Activated naive CD8-positive, alpha-beta T cell treated with anti-CD3 and anti-CD28 coated beads, Interleukin-2, amount 10 ng/mL, durations not matched to agents 7 days and 5 days (primary cell): ENCODE measurements at regions not wholly inside any gene's neighbourhood (a gene's known extent, or its start where the extent isn't known, plus 50 kb on each side); places are given as distances from the start of the nearest gene placed in this dataset.
A peak's percentile ranks its signal among the peaks of the same experiment; 100 is the strongest.

Experiments
- ATAC-seq: fragments of 150-1000 bp; cut with Tn5 transposase; one replicate; pipeline ENCODE4 v1.10.0; 2021; ENCODE audit warnings: low read depth, moderate library complexity
- POLR2A ChIA-PET: fragments of 350-600 bp; sonication (Branson Sonifier 250); formaldehyde crosslinking; loops from one replicate; lab custom pipeline; 2021; ENCODE audit warnings: antibody characterized with exemption; lab: Charles Lee
- DNase-seq: peaks from one replicate; pipeline ENCODE4 v3.0.0; 2021
- H3K27ac Mint-ChIP-seq: one replicate; pipeline ENCODE4 v1.8.0; 2022; ENCODE audit warnings: mild to moderate bottlenecking, mixed read lengths
- H3K27me3 Mint-ChIP-seq: one replicate; pipeline ENCODE4 v1.8.0; 2022; ENCODE audit warnings: mild to moderate bottlenecking, moderate library complexity, mixed read lengths
- H3K36me3 Mint-ChIP-seq: one replicate; pipeline ENCODE4 v1.8.0; 2021; ENCODE audit warnings: mild to moderate bottlenecking, mixed read lengths
- H3K4me1 Mint-ChIP-seq: one replicate; pipeline ENCODE4 v1.8.0; 2021; ENCODE audit warnings: mixed read lengths
- H3K4me3 Mint-ChIP-seq: one replicate; pipeline ENCODE4 v1.8.0; 2022; ENCODE audit warnings: mild to moderate bottlenecking, moderate library complexity, mixed read lengths
- H3K9me3 Mint-ChIP-seq: one replicate; pipeline ENCODE4 v1.8.0; 2021; ENCODE audit warnings: mixed read lengths

DNA sequence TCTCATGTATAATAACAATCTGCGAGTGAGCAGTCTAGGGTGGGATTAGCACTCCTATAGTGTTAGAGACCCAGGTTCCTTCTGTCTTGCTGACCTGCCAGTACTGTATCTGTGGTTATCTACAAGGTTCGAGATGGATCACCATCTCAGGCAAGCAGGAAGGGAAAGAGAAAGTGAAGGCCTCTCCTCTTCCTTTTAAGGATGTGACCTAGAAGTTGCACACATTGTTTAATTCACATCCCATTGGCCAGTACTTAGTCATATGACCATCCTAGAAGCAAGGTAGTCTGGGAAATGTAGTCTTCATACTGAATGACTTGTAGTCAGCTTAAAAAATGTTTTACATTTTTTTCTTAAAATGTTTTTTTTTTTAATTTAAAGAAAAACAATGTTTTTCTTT, 168.6 kb downstream of the CARTPT start:
- peak overlapping the region; percentile 23 for H3K27ac Mint-ChIP-seq
- peaks cover 7% of the 10 kb centered on the region for H3K27me3 Mint-ChIP-seq
- DNase-seq, result no peak
- H3K36me3 Mint-ChIP-seq, result no peaks in the 10 kb centered on the region
- ATAC-seq, result peak; percentile 99
- H3K4me3 Mint-ChIP-seq, result peak overlapping the region; percentile 44
- H3K4me1 Mint-ChIP-seq, result no peaks in the 10 kb centered on the region
- POLR2A ChIA-PET, result no interaction called here
- peaks cover 5% of the 10 kb centered on the region for H3K9me3 Mint-ChIP-seq

DNA sequence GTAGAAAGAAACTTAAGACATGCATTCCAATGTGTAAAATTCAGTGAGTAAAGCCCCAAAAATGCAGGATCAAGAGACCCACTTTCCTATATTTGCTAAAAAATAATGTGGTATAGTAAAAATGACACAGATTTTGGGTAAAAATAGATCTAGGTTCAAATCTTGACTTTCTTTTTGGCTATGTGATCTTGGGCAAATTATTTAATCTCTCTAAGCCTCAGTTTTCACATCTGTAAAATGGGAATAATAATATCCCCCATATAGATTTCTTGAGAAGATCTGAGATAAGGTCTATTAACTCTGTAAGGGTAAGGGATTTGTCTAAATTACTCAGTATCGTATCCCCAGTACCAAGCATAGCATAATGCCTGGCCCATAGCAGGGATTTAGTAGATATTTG, 172.3 kb downstream of the CARTPT start:
- DNase-seq (no peak), ATAC-seq (no peak)
- POLR2A ChIA-PET, result no interaction called here
- H3K27me3 Mint-ChIP-seq, result peaks cover 7% of the 10 kb centered on the region
- no peak overlapping the region for H3K27ac Mint-ChIP-seq
- peaks cover 5% of the 10 kb centered on the region for H3K9me3 Mint-ChIP-seq
- no peaks in the 10 kb centered on the region for H3K36me3 Mint-ChIP-seq
- no peaks in the 10 kb centered on the region for H3K4me1 Mint-ChIP-seq
- H3K4me3 Mint-ChIP-seq, result no peak overlapping the region

DNA sequence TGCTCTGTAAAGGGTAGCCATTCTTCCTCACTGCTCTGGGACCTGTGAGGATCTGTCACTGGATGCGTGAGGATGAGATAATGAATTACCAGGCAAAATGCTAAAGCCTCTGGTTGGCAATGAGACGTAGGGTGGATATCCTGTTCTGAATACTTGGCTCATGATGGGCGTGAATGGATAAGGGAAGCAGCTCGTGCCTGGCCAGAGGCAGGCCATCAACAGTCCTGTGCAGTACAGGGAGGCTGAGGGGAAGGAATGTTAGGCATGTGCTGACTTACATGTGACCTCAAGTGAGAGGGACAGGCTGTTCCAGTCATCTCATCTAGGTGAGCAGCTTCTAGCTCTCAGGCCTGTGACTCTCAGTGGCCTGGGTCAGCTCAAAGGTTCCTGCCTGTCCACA, 172.8 kb downstream of the CARTPT start:
- Mint-ChIP-seq H3K36me3 (no peaks in the 10 kb centered on the region), H3K9me3 (peaks cover 5% of the 10 kb centered on the region), H3K27me3 (peaks cover 7% of the 10 kb centered on the region), H3K27ac (no peak overlapping the region), H3K4me3 (no peak overlapping the region), H3K4me1 (no peaks in the 10 kb centered on the region)
- ATAC-seq (no peak), DNase-seq (no peak)
- POLR2A ChIA-PET, result no interaction called here

DNA sequence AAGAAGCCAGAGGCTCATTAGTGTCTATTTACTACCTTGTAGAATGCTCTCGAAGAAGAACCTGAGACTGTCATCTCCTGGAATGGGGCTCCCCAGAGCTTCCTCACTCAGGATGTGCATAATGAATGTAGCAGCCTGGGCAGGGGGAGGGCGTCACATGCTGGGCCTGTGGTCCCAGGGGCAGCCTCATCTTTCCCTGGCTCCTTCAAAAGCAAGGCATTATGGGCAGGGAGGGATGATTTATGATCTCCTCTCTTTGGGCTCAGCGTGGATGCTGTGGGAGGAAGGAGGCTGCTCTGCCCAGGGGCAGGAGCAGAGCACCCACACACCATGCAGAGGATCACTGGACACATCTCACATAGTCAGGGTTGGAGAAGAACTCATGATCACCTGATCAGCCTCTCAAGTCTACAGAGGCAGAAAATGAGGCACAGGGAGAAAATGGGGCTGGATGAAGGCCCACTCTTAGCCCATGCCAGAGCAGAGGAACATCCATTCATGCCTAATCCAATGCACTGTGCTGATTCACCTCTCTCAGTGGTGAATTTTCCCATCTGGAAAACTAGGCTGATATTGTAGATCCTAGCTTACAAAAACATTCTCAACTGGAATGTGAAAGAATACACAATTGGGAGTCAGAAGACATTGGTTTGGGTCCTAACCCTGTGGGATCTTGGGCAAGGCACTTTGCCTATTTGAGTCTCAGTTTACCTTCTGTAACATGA, 173.7 kb downstream of the CARTPT start:
- H3K4me1 Mint-ChIP-seq, result no peaks in the 10 kb centered on the region
- no peak overlapping the region for H3K4me3 Mint-ChIP-seq
- peaks cover 3% of the 10 kb centered on the region for H3K9me3 Mint-ChIP-seq
- peaks cover 7% of the 10 kb centered on the region for H3K27me3 Mint-ChIP-seq
- DNase-seq (no peak), ATAC-seq (no peak)
- H3K36me3 Mint-ChIP-seq, result no peaks in the 10 kb centered on the region
- POLR2A ChIA-PET, result no interaction called here
- no peak overlapping the region for H3K27ac Mint-ChIP-seq

DNA sequence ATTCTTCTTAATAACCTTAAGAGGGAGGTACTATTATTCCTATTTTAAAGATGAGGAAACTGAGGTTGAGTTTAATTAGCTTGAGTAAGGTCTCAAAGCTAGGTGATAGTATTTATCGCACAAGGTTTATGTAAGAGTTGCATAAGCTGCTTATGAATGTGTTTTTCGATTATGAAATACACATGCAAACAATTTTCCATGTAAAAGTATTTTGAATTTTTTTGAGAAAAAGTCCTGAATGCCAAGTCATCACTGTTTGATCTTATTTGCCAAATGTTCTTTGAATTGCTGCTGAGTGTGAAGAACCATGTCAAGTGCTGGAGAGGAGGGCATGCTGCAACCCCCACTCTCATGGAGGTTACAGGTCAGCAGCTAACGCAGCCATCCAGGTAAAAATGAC, 174.4 kb downstream of the CARTPT start:
- no peaks in the 10 kb centered on the region for H3K4me1 Mint-ChIP-seq
- H3K9me3 Mint-ChIP-seq, result no peaks in the 10 kb centered on the region
- POLR2A ChIA-PET, result no interaction called here
- H3K27ac Mint-ChIP-seq, result no peak overlapping the region
- ATAC-seq (no peak), DNase-seq (no peak)
- H3K36me3 Mint-ChIP-seq, result no peaks in the 10 kb centered on the region
- peaks cover 7% of the 10 kb centered on the region for H3K27me3 Mint-ChIP-seq
- H3K4me3 Mint-ChIP-seq, result no peak overlapping the region

- Mint-ChIP-seq H3K27me3 (peaks cover 8% of the 10 kb centered on the region), H3K9me3 (no peaks in the 10 kb centered on the region), H3K27ac (no peak overlapping the region), H3K36me3 (no peaks in the 10 kb centered on the region), H3K4me1 (no peaks in the 10 kb centered on the region), H3K4me3 (no peak overlapping the region)
- ATAC-seq, result no peak
- DNase-seq, result no peak
- POLR2A ChIA-PET, result no interaction called here
Measured at GRCh38 chr5:71894091-71894490, 175.0 kb downstream of the CARTPT start.

DNA sequence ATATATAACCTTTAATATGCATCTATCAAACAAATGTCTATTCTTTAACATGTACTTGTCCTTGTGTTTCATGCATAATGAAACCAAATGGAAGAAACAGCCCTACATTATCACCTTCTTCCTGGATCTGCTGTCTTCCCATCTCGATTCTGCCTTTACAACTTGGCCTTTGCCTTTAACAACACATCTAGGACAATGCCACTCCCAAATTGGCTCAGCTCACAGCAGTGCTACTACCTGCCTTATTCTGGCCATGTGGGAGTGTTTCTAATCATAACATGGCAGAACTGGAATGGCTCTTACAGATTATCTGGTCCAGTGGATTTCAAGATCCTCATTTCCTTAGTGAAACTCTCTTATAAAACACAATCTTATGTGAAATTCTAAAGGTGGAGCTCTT, 176.5 kb downstream of the CARTPT start:
- H3K27me3 Mint-ChIP-seq, result peaks cover 6% of the 10 kb centered on the region
- no peaks in the 10 kb centered on the region for H3K36me3 Mint-ChIP-seq
- no peaks in the 10 kb centered on the region for H3K9me3 Mint-ChIP-seq
- POLR2A ChIA-PET, result no interaction called here
- no peak overlapping the region for H3K4me3 Mint-ChIP-seq
- ATAC-seq, result no peak
- H3K27ac Mint-ChIP-seq, result no peak overlapping the region
- H3K4me1 Mint-ChIP-seq, result no peaks in the 10 kb centered on the region
- DNase-seq, result no peak

DNA sequence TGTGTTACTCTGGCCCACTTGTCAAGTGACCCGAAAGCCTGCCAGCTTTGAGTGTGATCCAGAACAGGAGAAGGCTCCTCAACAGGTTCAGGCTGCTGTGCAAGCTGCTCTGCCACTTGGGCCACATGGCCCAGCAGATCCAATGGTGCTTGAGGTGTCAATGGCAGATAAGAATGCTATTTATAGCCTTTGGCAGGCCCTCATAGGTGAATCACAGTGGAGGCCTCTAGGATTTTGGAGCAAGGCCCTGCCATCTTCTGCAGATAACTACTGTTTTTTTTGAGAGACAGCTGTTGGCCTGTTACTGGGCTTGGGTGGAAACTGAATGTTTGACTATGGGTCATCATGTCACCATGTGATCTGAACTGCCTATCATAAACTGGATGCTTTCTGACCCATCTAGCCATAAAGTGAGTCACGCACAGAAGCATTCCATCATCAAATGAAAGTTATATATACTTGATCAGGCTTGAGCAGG, 180.8 kb downstream of the CARTPT start:
- ATAC-seq (no peak), DNase-seq (no peak)
- POLR2A ChIA-PET, result no interaction called here
- Mint-ChIP-seq H3K4me3 (no peak overlapping the region), H3K4me1 (no peaks in the 10 kb centered on the region), H3K27me3 (peaks cover 2% of the 10 kb centered on the region), H3K9me3 (no peaks in the 10 kb centered on the region), H3K36me3 (no peaks in the 10 kb centered on the region), H3K27ac (no peak overlapping the region)

DNA sequence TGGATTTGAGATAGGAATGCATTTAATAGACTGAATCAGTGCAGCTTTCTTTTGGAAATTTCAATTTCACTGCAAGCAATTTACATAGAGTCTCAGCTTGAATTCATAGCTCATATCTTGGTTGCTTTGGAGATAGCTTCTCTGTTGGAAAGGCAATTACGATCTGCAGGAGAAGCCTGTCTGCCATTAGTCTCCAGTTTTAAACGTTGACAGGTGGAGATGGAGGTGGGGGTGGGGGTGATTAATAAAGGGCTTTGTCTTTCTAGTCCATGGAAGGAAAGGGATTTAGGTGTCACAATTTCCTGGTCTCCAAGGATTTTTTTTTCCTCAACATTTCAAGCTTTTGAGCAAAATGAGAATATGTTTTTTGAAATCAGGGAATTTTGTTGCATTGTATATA, 184.7 kb downstream of the CARTPT start:
- no peak overlapping the region for H3K4me3 Mint-ChIP-seq
- peaks cover 5% of the 10 kb centered on the region for H3K27me3 Mint-ChIP-seq
- no peaks in the 10 kb centered on the region for H3K36me3 Mint-ChIP-seq
- POLR2A ChIA-PET, result no interaction called here
- peaks cover 2% of the 10 kb centered on the region for H3K9me3 Mint-ChIP-seq
- H3K4me1 Mint-ChIP-seq, result no peaks in the 10 kb centered on the region
- DNase-seq, result no peak
- no peak for ATAC-seq
- H3K27ac Mint-ChIP-seq, result no peak overlapping the region

DNA sequence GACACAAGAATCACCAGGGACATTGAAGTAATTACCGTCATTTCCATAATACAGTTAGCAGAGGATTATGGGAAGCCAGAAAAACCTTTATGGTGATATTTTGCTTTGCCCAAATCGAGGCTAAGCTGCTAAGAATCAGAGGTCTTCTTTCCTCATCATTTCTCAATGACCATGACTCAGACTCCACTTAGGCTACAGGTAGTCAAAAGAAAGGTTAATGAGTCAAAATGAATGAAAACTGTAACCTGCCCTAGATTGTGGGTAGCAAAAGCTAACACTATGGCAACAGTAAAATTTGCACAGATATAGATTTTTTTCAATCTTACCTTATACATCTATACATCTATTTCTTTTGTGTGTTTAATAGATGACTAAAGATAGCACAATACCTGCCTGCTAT, 185.8 kb downstream of the CARTPT start:
- no peak for DNase-seq
- Mint-ChIP-seq H3K27me3 (peaks cover 8% of the 10 kb centered on the region), H3K36me3 (no peaks in the 10 kb centered on the region), H3K27ac (no peak overlapping the region), H3K4me1 (no peaks in the 10 kb centered on the region), H3K4me3 (no peak overlapping the region), H3K9me3 (peaks cover 2% of the 10 kb centered on the region)
- ATAC-seq, result no peak
- POLR2A ChIA-PET, result no interaction called here

DNA sequence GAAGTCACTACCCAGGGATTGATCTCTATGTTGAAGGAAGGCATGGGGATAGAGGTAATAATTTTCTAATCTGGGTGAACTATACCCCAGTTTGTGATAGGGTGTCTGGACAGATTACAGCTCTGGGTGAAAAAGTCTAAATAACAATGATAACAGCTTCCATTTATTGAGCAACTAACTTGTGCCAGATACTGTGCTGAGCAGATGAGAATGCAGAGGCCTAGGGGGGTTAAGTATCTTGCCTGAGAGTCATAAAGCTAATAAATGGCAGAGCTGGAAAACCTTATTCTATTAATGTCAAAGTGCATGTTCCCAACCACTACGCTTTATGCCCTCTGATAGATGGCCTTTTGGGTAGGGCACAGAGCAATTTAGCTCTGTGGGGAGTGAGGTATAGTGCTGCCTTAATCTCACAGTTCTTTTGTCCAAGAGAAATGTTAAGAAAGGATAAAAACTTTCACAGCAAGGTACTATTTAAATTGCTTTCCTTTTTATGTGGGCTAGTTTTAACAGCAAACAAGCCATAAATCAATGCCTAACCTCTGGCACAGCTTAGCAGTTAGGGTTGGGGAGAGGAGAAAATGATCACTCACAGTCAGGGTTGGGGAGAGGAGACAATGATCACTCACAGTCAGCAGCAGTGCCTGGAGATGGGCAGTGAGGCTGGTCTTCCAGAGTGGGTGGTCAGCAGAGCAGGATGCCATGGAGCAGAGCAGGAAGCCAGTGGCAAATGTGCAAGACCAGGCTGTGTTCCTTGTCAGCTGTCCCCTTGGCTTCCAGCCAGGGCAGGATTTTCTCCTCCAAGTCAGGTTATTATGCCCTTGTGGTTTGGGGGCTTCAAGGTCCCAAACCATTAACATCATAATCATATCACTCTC, 187.0 kb downstream of the CARTPT start:
- POLR2A ChIA-PET, result no interaction called here
- Mint-ChIP-seq H3K9me3 (peaks cover 2% of the 10 kb centered on the region), H3K27ac (no peak overlapping the region), H3K27me3 (peaks cover 10% of the 10 kb centered on the region), H3K4me1 (no peaks in the 10 kb centered on the region), H3K4me3 (no peak overlapping the region), H3K36me3 (no peaks in the 10 kb centered on the region)
- DNase-seq, result no peak
- ATAC-seq, result no peak

- Mint-ChIP-seq H3K4me3 (no peak overlapping the region), H3K27ac (no peak overlapping the region), H3K4me1 (no peaks in the 10 kb centered on the region), H3K9me3 (peaks cover 4% of the 10 kb centered on the region), H3K27me3 (peaks cover 14% of the 10 kb centered on the region), H3K36me3 (no peaks in the 10 kb centered on the region)
- no peak for ATAC-seq
- POLR2A ChIA-PET, result no interaction called here
- no peak for DNase-seq
Measured at GRCh38 chr5:71907001-71907588, 188.0 kb downstream of the CARTPT start.

DNA sequence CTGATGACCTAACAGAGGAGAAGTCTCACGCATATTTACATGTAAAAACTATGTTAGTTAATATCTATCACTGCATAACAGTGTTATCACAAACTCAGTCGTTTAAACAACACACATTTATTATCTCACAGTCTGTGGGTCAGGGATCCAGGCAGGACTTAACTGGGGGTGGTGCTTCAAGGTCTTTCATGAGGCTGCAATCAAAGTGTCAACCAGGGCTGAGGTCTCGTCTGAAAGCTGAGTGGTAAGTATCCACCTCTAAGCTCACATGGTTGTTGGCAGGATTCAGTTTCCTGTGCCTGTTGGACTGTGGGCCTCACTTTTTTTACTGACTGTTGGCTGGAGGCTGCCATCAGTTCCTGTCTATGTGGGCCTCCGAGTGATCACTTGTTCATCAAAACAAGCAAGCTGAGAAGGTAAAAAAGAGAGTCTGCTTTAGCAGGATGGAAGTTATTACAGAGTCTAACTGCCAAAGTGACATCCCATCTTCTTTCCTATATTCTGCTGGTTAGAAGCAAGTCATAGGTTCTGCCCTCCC, 188.6 kb downstream of the CARTPT start:
- H3K4me1 Mint-ChIP-seq, result no peaks in the 10 kb centered on the region
- no peak overlapping the region for H3K27ac Mint-ChIP-seq
- peaks cover 14% of the 10 kb centered on the region for H3K27me3 Mint-ChIP-seq
- H3K4me3 Mint-ChIP-seq, result no peak overlapping the region
- H3K36me3 Mint-ChIP-seq, result no peaks in the 10 kb centered on the region
- POLR2A ChIA-PET, result no interaction called here
- ATAC-seq (no peak), DNase-seq (no peak)
- peaks cover 4% of the 10 kb centered on the region for H3K9me3 Mint-ChIP-seq
